HG03575 (cell line): ENCODE measurements at regions not wholly inside any gene's neighbourhood (a gene's known extent, or its start where the extent isn't known, plus 50 kb on each side); places are given as distances from the start of the nearest gene placed in this dataset.

ENCODE experiments used
- ATAC-seq: cut with Tn5 transposase; IDR thresholded peaks from one replicate; pipeline ENCODE4 v1.9.1; 2021; ENCODE audit not compliant: unreplicated experiment, insufficient number of reproducible peaks, low FRiP score; ENCODE audit errors: extremely low read depth

GRCh38 chr2:3022841-3023372, 354.7 kb downstream of the EIPR1 start:
- ATAC-seq = no peak

DNA sequence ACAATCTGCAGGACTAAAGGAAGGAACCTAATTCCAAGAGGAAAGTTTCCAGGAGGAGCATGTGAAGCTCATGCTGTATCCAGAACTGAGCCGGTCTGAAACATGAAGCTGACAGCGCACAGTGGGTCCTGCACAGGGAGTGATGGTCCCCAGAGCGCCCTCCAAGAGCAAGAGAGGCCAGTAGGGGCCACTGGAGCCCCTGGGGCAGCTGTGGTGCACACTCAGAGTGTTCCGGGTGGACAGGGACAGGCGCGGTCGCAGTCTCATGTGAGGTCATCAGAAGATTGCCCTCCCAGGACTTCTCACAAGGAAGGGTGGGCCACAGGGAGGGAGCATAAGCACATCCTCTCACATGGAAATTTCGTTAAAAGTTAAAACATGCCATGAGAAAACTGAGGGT, 355.9 kb downstream of the EIPR1 start:
- no peak for ATAC-seq

DNA sequence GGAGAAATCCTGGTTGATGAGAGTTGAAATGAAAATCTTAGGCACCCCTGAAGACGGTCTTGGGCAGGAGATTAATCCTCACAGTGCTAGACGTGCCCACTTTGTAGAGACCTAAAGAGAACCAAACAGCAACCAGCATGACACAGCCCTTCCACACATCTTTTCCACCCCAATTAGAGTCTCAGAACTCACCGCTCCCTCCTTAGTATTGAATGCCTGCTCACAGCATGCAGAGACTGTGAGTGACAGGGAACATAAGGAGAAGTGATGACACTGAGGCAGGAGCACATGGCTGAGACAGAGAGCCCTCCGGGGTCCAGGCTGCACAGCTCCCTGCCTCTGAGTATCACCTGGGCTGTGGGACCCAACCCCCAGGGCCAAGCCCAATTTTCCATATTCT, 367.6 kb downstream of the EIPR1 start:
- no peak for ATAC-seq

GRCh38 chr2:3009483-3009882, 368.1 kb downstream of the EIPR1 start:
- ATAC-seq = no peak

DNA sequence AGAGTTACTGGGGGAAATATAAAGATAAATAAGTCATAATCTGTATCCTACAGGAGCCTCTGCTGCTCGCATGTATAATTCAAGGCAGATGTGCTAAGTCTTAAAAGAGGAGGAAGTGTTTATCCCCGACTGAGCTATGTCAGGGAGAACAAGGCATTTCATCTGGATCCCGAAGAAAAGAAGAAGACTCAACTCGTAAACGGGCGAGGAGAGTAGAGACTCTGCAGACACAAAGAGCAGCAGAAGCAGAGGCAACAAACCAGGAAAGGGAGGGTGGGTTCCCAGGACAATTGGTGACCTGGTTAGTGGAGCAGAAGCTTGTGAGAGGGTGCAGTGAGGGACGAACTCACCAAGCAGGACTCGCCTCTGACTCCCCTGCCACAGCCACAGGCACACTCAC, 368.6 kb downstream of the EIPR1 start:
- ATAC-seq = no peak

GRCh38 chr2:3008561-3008960, 369.1 kb downstream of the EIPR1 start:
- ATAC-seq = no peak

DNA sequence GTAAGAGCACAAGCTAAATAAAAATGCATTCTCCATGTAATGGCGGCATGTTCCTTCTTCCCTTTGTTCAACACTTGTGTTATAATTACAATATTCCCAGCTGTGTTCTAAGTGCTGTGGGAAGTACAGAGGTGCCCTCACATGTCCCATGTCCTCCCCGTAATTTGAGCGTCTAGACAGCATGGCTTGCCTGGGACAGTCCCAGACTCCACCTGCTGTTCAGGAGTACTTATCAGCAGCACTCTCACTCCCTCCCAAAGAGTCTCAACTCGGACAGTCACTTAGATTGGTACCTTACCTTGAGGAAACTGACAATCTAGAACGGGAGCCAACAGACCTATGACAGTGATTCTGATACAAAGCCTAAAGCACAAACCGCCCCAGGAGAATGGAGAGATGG, 370.5 kb downstream of the EIPR1 start:
- ATAC-seq = no peak

GRCh38 chr2:3005859-3006501, 371.6 kb downstream of the EIPR1 start:
- no peak for ATAC-seq

- no peak for ATAC-seq
These were observed 375.7 kb downstream of the EIPR1 start for GRCh38 chr2:3001615-3002560.

- ATAC-seq = no peak
These were observed 376.6 kb downstream of the EIPR1 start for GRCh38 chr2:3000968-3001367.

- no peak for ATAC-seq
These were observed 377.5 kb downstream of the EIPR1 start for GRCh38 chr2:3000125-3000524.

DNA sequence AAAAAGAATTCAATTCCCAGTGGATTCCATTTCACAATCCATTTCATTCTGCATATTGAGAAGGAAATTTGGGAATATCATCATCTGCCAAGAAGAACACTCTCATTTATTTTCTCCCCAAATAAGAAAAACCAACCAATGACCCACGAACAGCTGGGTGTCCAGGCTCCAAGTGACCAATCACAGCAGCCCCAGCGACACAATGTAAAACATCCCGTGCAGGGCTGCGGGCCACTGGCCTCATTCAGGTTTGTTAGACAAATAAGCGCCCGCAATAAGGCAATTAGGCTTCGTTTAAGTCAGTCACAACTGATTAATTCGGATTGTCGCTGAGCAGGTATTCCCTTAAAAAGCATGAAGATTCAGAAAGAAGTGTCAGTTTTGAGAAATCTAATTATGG, 378.6 kb downstream of the EIPR1 start:
- no peak for ATAC-seq

DNA sequence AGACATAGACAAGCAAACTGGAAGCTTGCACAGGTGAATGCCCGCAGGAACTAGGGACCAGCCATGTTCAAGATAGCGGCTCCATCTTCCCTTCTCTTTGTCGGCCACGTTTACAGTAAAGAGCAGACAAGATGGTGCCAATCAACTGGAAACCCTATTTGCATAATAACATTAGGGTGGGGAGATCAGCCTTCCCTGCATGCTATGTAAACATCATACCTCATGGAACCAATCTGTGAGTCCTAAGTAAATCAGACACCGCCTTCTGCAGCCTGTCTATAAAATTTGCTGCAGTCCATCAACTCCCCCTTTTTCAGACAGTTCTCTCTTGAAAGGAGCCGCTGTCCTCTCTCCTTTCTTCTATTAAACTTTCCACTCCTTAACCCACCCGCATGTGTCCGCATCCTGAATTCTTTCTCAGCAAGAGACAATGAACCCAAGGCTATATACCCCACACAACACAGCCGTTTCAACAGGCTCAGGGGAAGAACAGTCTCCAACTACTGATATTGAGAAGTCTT, 384.4 kb downstream of the EIPR1 start:
- ATAC-seq = no peak

GRCh38 chr2:2992634-2993033, 385.0 kb downstream of the EIPR1 start:
- ATAC-seq = no peak

- no peak for ATAC-seq
These were observed 392.6 kb downstream of the EIPR1 start for GRCh38 chr2:2985020-2985419.

DNA sequence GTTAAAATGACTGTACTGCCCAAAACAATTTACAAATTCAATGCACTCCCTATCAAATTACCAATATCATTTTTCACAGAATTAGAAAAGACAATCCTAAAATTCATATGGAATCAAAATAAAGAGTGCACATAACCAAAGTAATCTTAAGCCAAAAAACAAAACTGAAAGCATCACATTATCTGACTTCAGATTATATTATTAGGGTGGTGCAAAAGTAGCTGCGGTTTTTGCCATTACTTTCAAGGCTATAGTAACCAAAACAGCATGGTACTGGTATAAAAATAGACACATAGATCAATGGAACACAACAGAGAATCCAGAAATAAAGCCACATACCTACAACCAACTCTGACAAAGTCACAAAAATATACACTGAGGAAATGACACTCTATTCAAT, 396.6 kb downstream of the EIPR1 start:
- ATAC-seq = no peak

DNA sequence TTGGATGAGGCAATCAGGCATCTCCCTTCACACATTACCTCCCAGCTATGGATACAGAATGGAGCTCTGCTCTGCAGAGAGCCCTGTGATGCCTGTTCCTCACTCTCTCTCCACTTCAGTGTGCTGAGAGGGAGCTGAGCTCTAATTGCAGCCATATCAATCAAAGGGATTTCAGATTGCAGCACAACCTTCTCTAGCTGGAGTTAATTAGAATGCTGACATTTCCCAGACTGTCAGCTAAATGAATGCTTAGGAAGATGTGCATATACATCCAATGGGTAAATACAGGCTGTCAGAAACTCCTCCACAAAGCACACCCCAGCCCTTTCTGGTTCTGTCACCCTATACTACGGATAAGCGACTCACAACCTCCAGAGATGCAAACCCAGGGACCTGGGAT, 402.6 kb downstream of the EIPR1 start:
- no peak for ATAC-seq

- no peak for ATAC-seq
These were observed 417.0 kb downstream of the EIPR1 start for GRCh38 chr2:2960441-2961133.

GRCh38 chr2:2950403-2950952, 427.1 kb downstream of the EIPR1 start:
- ATAC-seq = no peak
